AG09319 (cell line): ENCODE measurements at regions not wholly inside any gene's neighbourhood (a gene's known extent, or its start where the extent isn't known, plus 50 kb on each side); places are given as distances from the start of the nearest gene placed in this dataset.
"Not testable (repeated sequence)": the region's sequence is repeated elsewhere in the genome, so short reads cannot be mapped to it uniquely, and the experiment has no call there.

ENCODE experiments used
- DNase-seq: peaks from one replicate; pipeline ENCODE4 v3.0.0-alpha.2; 2010; ENCODE audit warnings: low read depth; ENCODE audit errors: extremely low read depth
- TF ChIP-seq, protein P1 (sequence below): IDR thresholded peaks from 2 replicates; pipeline ENCODE4 v1.5.1; 2011; ENCODE audit warnings: low read depth, mild to moderate bottlenecking, inconsistent platforms, low read length, moderate library complexity

GRCh38 chr3:8353364-8353763, 148.3 kb upstream of the LMCD1 start:
- DNase-seq: no peak
- TF ChIP-seq, protein P1, sequence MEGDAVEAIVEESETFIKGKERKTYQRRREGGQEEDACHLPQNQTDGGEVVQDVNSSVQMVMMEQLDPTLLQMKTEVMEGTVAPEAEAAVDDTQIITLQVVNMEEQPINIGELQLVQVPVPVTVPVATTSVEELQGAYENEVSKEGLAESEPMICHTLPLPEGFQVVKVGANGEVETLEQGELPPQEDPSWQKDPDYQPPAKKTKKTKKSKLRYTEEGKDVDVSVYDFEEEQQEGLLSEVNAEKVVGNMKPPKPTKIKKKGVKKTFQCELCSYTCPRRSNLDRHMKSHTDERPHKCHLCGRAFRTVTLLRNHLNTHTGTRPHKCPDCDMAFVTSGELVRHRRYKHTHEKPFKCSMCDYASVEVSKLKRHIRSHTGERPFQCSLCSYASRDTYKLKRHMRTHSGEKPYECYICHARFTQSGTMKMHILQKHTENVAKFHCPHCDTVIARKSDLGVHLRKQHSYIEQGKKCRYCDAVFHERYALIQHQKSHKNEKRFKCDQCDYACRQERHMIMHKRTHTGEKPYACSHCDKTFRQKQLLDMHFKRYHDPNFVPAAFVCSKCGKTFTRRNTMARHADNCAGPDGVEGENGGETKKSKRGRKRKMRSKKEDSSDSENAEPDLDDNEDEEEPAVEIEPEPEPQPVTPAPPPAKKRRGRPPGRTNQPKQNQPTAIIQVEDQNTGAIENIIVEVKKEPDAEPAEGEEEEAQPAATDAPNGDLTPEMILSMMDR: no peak

GRCh38 chr3:8355346-8355745, 146.3 kb upstream of the LMCD1 start:
- no peak for DNase-seq
- TF ChIP-seq, protein P1: no peak

DNA sequence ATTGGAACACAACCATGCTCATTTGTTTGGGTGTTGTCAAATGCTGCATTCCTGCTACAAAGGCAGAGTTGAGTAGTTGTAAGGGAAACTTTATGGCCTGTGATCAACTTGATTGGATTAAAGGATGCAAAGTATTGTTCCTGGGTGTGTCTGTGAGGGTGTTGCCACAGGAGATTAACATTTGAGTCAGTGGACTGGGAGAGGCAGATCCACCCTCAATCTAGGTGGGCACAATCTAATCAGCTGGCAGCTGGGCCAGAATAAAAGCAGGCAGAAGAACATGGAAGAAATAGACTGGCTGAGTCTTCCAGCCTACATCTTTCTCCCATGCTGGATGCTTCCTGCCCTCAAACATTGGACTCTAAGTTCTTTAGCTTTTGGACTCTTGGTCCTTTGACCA, 145.6 kb upstream of the LMCD1 start:
- not testable (repeated sequence) for DNase-seq

DNA sequence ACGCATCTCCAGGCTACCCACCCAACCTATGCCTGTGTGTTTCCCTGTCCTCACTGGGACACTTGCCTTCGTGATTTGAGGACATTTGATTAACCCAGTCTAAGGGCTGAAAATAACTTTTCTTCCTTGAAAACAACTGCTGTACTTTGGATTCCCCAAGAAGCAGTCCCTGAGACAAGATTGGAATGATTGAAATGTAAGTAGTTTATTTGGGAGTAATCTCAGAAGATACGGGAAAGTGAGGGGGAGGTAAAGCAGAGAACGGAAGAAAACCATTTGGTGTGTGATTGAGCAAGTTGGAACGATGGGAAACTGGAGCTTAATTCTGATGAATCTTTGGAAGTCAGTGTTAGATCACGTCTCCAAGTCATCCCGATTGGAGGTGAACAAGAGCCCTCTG, 143.8 kb upstream of the LMCD1 start:
- DNase-seq: no peak
- TF ChIP-seq, protein P1: no peak

GRCh38 chr3:8359133-8359532, 142.5 kb upstream of the LMCD1 start:
- TF ChIP-seq, protein P1: no peak
- no peak for DNase-seq

GRCh38 chr3:8363200-8363599, 138.4 kb upstream of the LMCD1 start:
- no peak for DNase-seq
- TF ChIP-seq, protein P1: no peak

- TF ChIP-seq, protein P1: no peak
- DNase-seq: no peak
Measured at GRCh38 chr3:8365541-8365940, 136.1 kb upstream of the LMCD1 start.

- TF ChIP-seq, protein P1: no peak
- DNase-seq: no peak
Measured at GRCh38 chr3:8366219-8366810, 135.3 kb upstream of the LMCD1 start.
